ENCODE measurements at regions not wholly inside any gene's neighbourhood (a gene's known extent, or its start where the extent isn't known, plus 50 kb on each side); places are given as distances from the start of the nearest gene placed in this dataset.
A peak's percentile ranks its signal among the peaks of the same experiment; 100 is the strongest.

DNA sequence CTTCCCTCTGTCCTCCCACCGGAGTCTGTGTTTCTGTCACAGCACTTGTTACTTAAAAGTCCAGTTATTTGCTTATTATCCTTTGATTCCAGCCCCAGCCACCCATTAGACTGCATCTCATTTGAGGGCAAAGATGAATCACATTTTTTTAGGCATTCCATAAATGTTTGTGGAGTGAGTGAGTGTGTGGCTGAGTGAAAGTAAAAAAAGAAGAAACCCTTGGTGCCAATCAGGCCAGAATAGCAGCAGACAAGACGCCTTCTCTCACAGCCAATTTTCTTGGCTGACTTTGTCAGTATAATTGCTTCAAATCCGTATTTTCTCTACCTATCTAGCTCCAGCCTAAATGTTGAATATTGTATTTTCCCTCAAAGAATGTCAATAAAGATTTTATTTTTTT lies 613.0 kb upstream of the WWC1 start:
- Histone ChIP-seq H3K27me3 (ENCODE audit: control insufficient read depth, insufficient read depth, low read length) (no peaks in the 10 kb centered on the region), H3K4me3 (ENCODE audit: insufficient read depth, low read depth, low read length) (no peak overlapping the region), H3K36me3 (replicated peaks; ENCODE audit: control insufficient read depth, insufficient read depth, low read length) (no peaks in the 10 kb centered on the region)
- DNase-seq = no peak

DNA sequence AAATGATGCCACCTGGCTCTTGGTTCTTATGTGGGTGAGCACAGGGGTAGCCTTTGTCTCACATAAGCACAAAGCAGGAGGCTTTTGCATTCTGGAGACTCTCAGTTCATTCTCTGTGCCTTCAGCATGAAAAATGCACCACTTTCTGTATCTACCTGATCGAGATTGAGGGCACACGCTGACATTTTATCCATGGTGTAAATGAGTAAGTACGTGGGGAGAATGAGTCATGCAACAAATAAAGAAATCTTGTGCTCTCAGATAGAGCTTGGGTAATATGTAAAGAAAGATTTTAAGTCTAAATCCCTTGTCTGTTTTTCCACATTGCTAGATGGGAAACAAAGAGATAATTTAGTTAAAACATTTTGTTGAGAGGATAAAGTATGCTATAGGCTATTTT lies 607.2 kb upstream of the WWC1 start:
- H3K4me3 ChIP-seq (ENCODE audit: insufficient read depth, low read depth, low read length) = no peak overlapping the region
- DNase-seq = no peak

DNA sequence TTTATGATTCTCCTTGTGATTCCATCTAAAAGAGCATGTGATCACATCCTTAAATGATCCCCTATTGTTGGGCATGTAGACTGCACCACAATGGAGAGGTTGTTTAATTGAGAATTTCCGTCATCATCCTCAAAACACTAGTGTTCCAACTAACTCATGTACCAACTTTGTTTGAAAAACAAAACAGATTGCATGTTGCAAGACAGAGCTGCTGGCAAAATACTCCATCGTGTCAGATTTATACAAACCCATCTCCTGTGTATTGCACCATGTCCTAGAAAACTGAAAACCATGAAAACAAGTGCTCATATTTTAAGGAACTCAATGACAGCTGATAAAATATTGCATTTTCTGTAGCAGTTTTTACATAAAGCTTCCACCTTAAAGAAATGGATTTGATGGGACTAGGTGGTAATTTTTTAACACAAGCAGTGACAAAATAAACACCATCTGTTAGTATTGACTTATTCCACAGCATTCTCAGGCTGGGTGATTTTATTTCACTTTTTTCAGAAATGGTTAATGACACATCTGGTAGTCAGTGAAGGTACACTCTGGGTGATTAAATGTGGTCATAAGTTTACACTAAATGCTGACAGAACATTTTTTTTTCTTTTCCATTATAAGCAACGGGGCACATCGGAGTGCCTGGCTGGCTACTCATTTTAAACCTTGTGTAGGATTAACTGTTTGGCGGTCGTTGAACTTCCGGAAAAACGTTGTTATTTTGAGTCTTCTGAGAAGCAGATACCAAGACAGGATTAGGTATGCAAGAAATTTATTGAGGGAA lies 602.9 kb upstream of the WWC1 start:
- DNase-seq = no peak
- Histone ChIP-seq H3K4me3 (ENCODE audit: insufficient read depth, low read depth, low read length) (no peak overlapping the region), H3K36me3 (replicated peaks; ENCODE audit: control insufficient read depth, insufficient read depth, low read length) (no peaks in the 10 kb centered on the region), H3K27me3 (ENCODE audit: control insufficient read depth, insufficient read depth, low read length) (no peaks in the 10 kb centered on the region)

More for the DNA sequence above, 607.2 kb upstream of the WWC1 start:
- H3K27me3 ChIP-seq (ENCODE audit: control insufficient read depth, insufficient read depth, low read length) = no peaks in the 10 kb centered on the region
- no peaks in the 10 kb centered on the region for H3K36me3 ChIP-seq (replicated peaks; ENCODE audit: control insufficient read depth, insufficient read depth, low read length)

DNA sequence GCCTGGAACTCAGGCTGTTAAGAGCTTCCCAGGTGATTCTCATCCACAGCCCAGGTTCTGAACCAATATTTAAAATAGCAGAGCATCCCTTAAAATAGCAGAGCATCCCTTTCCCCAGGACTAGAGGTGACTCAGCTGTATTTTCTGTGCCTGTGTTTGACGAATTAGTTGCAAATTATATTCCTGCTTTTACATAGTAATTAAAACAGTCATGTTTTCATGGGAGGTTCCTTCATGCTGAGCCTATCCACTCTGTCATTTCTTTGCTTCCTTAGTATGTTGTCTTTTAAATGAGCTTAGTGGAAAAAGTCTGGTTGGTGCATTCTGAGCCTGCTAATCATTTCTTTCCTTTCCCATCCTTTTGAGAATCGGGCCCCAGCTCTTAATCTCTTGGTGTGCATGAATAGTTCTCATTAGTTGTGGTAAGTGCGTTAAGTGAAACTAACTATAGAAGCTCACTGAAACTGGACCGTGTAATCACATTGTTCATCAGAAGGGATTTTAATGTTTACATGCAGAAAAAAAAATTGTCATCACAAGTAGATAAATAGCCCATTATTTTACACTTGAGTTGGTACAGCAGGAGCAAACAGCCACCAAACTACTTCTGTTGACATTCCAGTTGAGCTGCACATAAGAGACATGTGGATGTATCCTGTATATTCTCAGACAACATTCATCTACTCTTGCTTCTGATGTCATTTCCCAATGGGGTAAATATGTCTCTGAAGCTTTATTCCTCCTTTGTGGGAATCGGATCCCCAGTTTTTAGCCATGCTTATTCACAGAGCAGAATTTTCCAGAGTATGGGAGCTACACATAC lies 596.9 kb upstream of the WWC1 start:
- Histone ChIP-seq H3K36me3 (replicated peaks; ENCODE audit: control insufficient read depth, insufficient read depth, low read length) (no peaks in the 10 kb centered on the region), H3K4me3 (ENCODE audit: insufficient read depth, low read depth, low read length) (no peak overlapping the region), H3K27me3 (ENCODE audit: control insufficient read depth, insufficient read depth, low read length) (no peaks in the 10 kb centered on the region)
- no peak for DNase-seq

DNA sequence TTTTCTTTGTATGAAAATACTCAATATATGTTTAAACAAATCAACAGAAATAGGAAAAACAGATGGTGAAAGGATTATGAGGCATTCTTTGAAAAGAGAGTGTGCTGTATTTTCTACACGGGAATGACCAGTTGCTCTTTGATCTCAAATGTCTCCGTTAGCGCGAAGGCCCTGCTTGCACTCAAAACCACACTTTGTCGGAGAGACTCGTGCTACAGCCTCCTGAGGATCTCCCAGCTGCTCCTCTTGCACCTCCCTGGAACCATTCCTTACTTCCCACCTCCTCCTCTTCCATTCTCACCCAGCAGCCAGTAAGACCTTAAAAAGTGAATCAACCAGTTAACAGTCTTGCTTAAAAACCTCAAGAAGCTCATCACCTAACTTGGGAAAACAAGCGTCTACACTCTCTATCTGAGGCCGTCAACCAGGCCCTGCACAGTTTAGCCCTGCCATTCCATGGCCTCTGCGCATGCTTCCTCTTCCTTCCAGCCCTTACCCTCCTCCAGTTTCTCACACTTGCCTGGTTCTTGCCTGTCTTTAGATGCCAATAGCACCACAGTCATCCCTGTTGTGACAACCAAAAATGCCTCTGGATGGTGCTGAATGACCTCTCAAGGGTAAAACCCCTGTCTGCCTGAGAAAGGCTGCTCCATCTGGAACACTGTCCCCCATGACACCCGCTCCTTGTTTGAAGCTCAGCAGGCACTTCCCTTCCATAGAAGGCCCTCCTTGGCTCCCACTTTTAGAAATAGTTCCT lies 594.7 kb upstream of the WWC1 start:
- H3K4me3 ChIP-seq (ENCODE audit: insufficient read depth, low read depth, low read length) = no peak overlapping the region
- H3K36me3 ChIP-seq (replicated peaks; ENCODE audit: control insufficient read depth, insufficient read depth, low read length) = no peaks in the 10 kb centered on the region
- no peaks in the 10 kb centered on the region for H3K27me3 ChIP-seq (ENCODE audit: control insufficient read depth, insufficient read depth, low read length)
- no peak for DNase-seq

DNA sequence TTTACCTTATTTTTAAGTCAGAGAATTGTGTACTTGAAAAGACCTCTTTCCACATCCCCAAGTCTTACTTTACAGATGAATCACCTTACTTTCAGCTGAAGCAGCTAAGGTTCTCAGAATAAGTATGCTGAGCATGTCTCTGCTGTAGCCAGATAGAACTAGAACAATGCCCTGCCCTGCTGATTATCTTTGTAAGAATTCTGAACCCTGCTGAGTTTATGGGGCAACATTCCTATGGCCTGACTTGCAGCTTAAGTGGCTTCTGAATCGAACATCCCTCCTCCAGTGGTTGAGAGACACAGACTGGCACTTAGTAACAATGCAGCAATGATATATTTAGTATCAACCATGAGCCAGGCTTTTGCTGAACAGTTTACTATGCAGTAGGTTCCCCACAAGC lies 592.0 kb upstream of the WWC1 start:
- peak; percentile 34 for DNase-seq
- H3K27me3 ChIP-seq (ENCODE audit: control insufficient read depth, insufficient read depth, low read length) = no peaks in the 10 kb centered on the region
- no peaks in the 10 kb centered on the region for H3K36me3 ChIP-seq (replicated peaks; ENCODE audit: control insufficient read depth, insufficient read depth, low read length)
- H3K4me3 ChIP-seq (ENCODE audit: insufficient read depth, low read depth, low read length) = no peak overlapping the region

DNA sequence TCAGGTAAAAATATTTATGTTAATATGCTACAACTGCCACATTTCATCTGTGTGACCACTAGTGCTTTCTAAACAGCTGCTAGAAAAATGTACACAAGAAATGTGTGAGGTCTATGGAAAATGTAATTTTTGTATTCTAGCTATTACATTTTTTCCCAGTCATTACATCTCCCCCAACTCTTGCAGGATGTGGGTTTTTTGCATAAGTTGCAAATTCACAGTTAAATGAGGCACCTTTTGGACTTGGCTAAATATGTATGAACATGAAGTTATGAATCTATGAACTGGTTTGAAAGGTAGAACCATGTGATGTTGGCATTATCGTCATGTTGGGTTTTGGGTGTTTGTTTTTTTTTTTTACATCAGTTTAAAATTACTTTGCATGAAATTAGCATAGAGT lies 590.4 kb upstream of the WWC1 start:
- no peaks in the 10 kb centered on the region for H3K36me3 ChIP-seq (replicated peaks; ENCODE audit: control insufficient read depth, insufficient read depth, low read length)
- H3K27me3 ChIP-seq (ENCODE audit: control insufficient read depth, insufficient read depth, low read length) = no peaks in the 10 kb centered on the region
- H3K4me3 ChIP-seq (ENCODE audit: insufficient read depth, low read depth, low read length) = no peak overlapping the region
- no peak for DNase-seq

DNA sequence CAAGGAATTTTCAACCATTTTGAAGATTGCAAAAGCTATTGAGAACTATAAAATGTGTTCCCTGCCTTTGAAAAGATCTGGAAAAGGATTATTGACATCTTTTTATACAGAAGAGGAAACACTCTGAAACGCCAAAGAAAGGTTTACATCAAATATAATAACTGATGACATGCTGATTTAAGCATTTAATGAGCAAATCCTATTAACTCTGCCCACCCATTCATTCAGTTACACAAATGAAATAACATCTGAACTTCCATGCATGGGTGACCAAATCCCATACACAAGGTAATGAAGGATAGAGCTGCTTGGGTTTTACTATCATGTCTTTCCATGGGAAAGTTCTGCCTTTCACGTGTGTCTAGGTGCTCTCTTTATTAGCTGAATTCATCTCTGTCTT lies 589.4 kb upstream of the WWC1 start:
- Histone ChIP-seq H3K4me3 (ENCODE audit: insufficient read depth, low read depth, low read length) (no peak overlapping the region), H3K36me3 (replicated peaks; ENCODE audit: control insufficient read depth, insufficient read depth, low read length) (no peaks in the 10 kb centered on the region), H3K27me3 (ENCODE audit: control insufficient read depth, insufficient read depth, low read length) (no peaks in the 10 kb centered on the region)
- DNase-seq = no peak

DNA sequence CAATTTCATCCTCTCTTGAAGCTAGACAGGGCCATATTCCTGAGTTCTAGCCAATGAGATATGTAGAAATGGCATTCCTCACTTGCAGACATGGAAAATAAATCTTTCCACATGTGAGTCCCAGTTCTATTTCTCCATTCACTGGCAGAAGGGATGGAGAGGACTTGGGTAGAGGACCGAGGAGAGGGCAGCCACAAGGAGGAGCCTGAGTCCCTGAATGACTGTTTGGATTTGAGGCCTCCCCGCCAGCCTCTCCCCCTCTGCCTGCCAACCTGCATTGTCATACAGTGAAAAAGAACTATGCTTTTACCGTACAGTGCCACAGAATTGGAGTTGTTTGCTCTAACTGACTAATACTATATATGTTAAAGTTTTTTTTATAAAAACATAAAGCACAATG lies 583.0 kb upstream of the WWC1 start:
- Histone ChIP-seq H3K4me3 (ENCODE audit: insufficient read depth, low read depth, low read length) (no peak overlapping the region), H3K36me3 (replicated peaks; ENCODE audit: control insufficient read depth, insufficient read depth, low read length) (no peaks in the 10 kb centered on the region), H3K27me3 (ENCODE audit: control insufficient read depth, insufficient read depth, low read length) (no peaks in the 10 kb centered on the region)
- peak; percentile 42 for DNase-seq

DNA sequence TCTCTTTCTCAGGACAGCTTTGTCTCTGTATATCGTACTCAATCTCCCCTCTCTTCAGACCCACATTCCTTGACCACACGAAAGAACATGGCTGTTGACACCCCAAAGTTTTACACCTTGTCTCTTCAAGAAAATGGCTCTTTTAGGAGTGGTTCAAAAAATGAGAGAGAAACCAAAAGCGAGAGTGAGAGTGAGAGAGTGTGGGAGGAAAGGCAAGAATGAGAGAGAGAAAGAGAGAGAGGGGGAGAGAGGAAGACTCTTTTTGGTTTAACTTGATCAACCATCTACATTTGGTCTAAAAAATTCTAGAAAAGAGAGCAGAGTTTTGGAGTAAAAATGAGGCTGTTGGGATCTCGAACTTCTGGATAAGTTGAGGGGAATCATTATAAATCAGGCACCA lies 581.8 kb upstream of the WWC1 start:
- DNase-seq = no peak
- no peak overlapping the region for H3K4me3 ChIP-seq (ENCODE audit: insufficient read depth, low read depth, low read length)
- H3K36me3 ChIP-seq (replicated peaks; ENCODE audit: control insufficient read depth, insufficient read depth, low read length) = no peaks in the 10 kb centered on the region
- H3K27me3 ChIP-seq (ENCODE audit: control insufficient read depth, insufficient read depth, low read length) = no peaks in the 10 kb centered on the region

DNA sequence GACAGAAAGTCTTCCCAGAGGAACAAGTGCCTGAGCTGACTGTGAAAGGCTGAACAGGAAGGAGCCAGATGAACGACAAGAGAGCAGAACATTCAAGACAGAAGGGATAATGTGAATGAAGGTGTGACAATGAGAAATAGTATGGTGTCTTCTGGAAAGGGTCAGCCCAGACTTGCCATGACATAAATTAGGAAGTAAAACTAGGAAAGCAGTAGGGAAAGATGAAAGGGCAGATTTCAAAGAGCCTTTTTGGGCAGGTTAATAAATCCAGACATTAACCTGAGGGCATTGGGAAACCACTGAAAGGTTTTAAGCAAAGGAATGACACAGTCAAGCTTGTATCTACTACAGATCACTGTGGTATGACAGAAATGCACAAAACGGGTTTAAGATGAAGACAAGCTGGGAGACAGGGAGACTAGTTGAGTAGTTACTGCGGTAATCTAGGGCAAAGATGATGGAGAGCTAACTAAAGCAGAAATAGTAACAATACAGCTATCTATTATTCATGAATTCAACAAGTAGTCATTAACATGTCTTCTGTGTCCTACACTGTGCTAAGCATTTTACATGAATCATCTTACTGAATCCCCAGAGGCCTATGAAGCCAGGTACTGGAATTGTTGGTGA lies 580.9 kb upstream of the WWC1 start:
- DNase-seq = no peak
- Histone ChIP-seq H3K27me3 (ENCODE audit: control insufficient read depth, insufficient read depth, low read length) (no peaks in the 10 kb centered on the region), H3K4me3 (ENCODE audit: insufficient read depth, low read depth, low read length) (no peak overlapping the region), H3K36me3 (replicated peaks; ENCODE audit: control insufficient read depth, insufficient read depth, low read length) (no peaks in the 10 kb centered on the region)

DNA sequence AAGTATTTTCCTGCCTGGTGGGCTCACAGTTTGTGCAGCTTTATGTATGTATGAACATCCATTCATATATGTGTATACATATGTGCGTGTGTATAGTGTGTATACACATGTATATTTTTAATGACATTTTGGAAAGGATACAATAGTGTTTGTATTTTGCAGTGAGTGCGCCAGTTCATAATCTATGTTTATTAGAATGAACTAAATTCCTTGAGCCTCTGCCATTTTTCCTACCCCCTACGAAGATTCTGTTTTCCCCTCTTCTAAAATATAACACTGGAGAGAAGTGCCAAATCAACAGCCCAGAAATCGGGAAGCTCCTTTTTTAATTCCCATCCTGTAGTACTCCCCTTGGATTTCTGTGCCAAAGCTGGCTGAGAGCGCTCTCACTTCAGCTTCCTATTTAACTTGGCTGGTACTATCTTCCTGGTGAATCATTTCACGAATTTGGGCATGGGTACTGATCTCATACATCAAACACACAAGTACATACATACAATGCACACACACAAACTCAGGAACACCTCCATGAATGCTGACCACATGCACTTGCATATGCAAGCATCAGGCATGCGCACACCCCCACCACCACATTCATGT lies 578.4 kb upstream of the WWC1 start:
- Histone ChIP-seq H3K27me3 (ENCODE audit: control insufficient read depth, insufficient read depth, low read length) (no peaks in the 10 kb centered on the region), H3K4me3 (ENCODE audit: insufficient read depth, low read depth, low read length) (no peak overlapping the region), H3K36me3 (replicated peaks; ENCODE audit: control insufficient read depth, insufficient read depth, low read length) (no peaks in the 10 kb centered on the region)
- no peak for DNase-seq

DNA sequence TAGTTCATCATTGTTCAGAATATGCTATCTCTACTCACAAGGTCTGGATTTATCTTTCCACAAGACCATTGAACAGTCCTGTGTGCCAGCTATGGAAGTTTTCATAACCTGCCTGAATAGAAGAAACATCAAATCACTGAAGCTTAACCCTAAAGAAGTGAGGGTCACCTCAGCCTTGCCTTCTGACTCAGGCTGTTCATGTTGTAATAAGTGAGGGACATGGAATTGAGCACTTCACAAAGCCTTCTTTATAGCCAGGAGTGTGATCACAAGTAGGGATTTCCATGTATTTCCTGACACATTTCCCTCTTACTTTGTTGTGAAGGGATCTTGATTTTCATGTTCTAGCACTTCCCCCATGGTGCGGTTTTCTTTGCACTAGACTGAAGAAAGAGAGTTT lies 577.5 kb upstream of the WWC1 start:
- no peak overlapping the region for H3K4me3 ChIP-seq (ENCODE audit: insufficient read depth, low read depth, low read length)
- no peaks in the 10 kb centered on the region for H3K27me3 ChIP-seq (ENCODE audit: control insufficient read depth, insufficient read depth, low read length)
- DNase-seq = no peak
- H3K36me3 ChIP-seq (replicated peaks; ENCODE audit: control insufficient read depth, insufficient read depth, low read length) = no peaks in the 10 kb centered on the region

DNA sequence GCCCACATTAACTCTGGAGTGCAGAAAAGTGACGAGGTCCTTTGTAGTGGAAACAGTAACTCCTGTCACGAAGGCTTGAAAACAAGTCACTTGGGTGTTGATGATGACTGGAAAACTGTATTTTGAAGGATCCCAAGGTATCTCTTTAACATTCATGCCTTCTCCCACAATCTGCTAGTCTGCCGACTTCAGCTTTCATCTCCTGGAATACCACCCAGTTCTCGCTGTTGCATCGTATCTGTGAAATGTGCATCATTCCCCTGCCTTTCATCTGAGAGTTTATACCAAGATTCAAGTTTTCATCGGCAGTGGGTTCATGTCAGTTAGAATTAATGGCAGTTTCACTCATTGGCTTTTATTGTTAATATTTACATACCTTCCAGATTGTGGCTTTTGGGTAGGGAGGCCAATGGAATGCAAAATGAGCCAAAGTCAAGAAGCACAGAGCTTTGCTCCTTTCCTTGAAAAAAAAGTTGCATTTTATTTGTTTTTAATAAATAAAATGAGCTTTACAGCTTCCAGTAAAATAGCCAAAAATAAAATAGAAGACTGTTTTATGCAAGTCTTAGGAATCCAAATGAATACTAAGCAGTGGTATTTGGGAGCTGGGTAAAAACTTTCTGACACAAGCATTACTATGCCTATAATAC lies 575.2 kb upstream of the WWC1 start:
- no peak overlapping the region for H3K4me3 ChIP-seq (ENCODE audit: insufficient read depth, low read depth, low read length)
- H3K36me3 ChIP-seq (replicated peaks; ENCODE audit: control insufficient read depth, insufficient read depth, low read length) = no peaks in the 10 kb centered on the region
- DNase-seq = no peak
- no peaks in the 10 kb centered on the region for H3K27me3 ChIP-seq (ENCODE audit: control insufficient read depth, insufficient read depth, low read length)
